HG02840 (cell line): ENCODE measurements at regions not wholly inside any gene's neighbourhood (a gene's known extent, or its start where the extent isn't known, plus 50 kb on each side); places are given as distances from the start of the nearest gene placed in this dataset.
A peak's percentile ranks its signal among the peaks of the same experiment; 100 is the strongest.

Source experiments
- ATAC-seq: cut with Tn5 transposase; IDR thresholded peaks from one replicate; pipeline ENCODE4 v1.9.1; 2021; ENCODE audit warnings: mild to moderate bottlenecking, moderate library complexity, moderate number of reproducible peaks; ENCODE audit not compliant: unreplicated experiment, low FRiP score

- ATAC-seq = no peak
Observed at GRCh38 chr4:155616117-155616516, 50.5 kb upstream of the GUCY1A1 start.

DNA sequence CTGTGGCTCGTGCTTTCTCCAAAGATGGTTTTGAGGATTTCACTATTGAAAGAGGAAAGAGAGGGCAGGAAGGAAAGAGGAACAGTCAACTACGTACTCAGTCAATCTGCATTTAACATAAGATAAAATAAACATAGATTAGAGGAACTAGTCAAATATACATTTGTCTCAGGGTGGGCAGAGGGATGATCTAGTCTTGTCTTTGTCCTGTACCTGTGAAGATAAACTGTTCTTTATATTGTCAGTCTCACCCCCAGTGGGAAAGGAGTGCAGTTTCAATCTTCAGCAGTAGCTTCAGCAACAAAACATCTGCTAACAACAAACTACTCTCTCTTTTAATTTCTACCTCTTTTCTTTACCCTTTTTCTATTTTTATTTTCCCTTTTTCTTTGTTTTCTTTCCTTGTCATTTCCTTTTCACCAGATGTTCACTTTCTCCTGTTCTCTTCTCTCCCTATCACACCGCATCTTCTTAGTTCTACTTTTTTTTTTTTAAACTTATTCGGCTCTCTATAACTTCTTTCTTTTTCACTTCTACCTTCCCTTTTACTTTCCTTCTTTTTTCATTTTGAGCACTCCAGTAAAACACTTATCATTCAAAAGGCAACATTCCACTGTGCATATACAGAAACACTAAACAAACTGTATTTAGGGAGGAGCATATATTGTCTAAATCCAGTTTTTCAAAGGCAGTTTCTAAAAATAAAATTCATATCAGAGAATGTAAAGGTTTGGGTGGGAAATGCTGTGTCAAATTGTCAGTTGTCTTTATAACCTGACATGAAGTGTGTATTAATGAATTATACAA, 51.4 kb upstream of the GUCY1A1 start:
- ATAC-seq = no peak

- ATAC-seq = no peak
Observed at GRCh38 chr4:155614111-155614762, 52.4 kb upstream of the GUCY1A1 start.

DNA sequence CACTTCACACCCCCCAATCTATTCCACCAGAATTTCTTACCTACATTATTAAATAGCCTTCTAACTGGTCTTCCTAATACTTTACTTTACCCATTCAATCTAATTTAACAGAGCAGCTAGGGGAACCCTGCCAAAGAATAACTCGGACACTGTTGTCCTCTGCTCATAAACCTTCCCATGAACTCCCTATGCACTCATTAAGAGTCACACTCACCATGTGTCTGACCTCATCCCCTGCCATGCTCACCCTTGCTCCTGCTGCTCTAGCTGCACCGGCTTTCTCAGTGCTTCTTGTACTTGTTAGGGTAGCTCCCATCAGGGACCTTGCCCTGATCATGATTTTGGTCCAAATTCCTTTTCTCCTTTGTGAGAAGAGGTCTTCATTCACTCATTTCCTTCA, 54.6 kb upstream of the GUCY1A1 start:
- ATAC-seq = no peak

DNA sequence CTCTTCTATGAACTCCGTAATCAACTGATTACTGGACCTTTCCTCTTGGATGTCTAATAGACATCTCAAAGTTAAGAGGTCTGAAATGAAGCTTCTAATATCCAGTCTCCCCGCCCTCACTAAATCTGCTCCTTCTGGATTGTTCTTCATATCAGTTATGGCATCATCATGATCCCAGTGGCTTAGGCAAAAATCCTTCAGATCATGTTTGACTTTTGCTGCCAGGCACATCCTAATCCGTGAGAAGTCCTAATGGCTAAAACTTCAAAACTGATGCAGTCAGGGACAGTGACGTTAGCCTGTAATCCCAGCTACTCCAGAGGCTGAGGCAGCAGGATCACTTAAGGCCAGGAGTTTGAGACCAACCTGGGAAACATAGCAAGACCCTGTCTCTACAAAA, 55.1 kb upstream of the GUCY1A1 start:
- ATAC-seq = no peak

GRCh38 chr4:155610143-155610542, 56.5 kb upstream of the GUCY1A1 start:
- ATAC-seq = no peak

- peak; percentile 78 for ATAC-seq
Observed at GRCh38 chr4:155609455-155610059, 57.1 kb upstream of the GUCY1A1 start.

GRCh38 chr4:155608225-155608885, 58.3 kb upstream of the GUCY1A1 start:
- ATAC-seq = no peak

DNA sequence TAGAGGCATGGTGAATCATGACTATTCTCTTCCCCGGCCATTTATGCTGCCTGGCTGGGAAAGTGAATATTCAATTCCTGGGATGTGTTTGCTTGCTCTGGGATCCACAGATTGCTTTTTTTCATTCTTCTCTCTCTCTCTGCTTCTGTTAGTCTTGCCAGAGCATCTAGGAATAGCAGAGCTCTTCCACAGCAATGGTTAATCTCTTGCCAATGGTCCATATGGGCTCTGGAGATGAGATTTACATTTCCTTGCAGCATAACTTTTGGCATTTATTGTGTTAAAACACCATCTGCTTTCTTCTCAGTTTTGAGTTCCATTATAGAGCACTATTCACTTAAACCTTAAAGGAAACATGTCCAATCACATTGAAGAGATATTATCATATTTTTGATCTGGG, 59.2 kb upstream of the GUCY1A1 start:
- ATAC-seq = no peak

- no peak for ATAC-seq
Observed at GRCh38 chr4:155604718-155605626, 61.7 kb upstream of the GUCY1A1 start.

DNA sequence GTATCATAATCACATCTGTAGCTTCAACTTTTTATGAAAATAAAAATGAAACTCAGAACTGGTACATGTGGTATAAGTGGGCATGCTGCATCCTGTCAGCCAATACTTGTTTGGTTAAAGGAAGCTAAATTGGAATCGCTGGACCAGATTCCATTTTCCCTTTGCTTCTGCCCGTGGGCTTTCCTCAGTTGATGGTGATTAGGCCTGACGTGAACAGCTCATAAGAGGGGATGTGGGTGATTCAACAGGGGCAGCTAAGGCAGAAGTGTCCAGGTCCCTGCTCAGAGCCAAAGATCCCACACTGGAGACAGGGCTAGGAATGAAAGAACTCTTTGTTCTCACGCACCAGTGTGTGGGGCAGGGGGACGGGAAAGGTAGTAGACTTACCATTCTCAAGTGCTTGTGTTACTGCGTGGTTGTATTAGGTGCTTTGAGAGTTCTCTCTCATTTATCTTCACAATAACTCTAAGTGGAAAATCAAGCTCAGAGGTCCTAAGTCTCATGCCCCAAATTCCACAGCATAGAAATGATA, 63.2 kb upstream of the GUCY1A1 start:
- ATAC-seq = no peak

DNA sequence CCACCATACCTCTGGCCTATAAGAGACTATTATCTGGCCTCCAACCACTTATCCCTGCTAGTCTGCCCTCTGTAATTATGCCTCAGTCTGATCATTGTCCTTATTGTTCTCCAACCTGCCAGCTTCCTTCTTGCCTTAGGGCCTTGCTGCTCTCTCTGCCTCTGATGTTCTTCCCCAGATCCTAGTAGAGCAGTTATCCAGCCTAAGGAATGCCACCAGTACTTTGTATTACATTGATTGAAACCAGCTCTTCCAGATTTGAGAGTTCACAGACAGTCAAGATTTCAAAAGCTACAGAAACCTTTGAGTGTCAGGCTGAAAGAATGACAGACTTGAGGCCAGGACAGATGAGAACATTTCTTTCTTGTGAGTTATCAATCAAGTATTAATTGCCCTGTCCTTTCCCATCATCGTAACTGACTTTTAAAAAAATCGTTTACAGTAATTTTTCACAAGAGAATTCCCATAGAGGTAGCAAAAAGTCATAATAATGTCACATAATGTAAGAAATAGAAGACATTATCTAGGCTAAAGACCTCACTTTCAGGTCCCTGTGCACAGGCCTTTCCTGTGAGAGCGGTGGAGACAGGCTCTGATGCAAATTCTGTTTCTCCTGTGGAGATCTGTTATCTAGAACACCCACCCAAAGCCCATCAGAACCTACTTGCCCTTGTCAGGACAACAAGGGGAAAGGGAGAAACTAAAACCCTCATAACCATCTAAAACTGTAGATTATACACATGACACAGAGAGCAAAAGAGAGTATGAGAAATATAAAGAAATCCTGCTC, 64.1 kb upstream of the GUCY1A1 start:
- ATAC-seq = no peak

DNA sequence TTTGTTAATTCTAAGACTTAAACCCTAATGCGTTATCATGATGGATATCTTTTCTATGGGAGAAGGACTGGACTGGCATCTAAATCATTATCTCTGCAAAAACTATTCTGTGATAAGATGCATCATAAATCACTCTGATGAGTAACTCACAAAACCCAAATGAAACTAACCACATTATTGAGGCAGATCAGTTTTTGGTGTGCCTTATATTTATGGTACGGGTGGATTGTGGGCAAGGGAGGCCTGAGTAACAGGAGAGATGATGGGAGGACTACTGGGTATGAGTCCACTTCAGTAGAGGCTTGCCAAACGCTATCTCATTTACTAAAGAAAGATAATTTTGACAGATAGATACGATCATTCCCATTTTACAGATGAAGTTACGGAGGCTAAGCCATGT, 66.4 kb upstream of the GUCY1A1 start:
- no peak for ATAC-seq

DNA sequence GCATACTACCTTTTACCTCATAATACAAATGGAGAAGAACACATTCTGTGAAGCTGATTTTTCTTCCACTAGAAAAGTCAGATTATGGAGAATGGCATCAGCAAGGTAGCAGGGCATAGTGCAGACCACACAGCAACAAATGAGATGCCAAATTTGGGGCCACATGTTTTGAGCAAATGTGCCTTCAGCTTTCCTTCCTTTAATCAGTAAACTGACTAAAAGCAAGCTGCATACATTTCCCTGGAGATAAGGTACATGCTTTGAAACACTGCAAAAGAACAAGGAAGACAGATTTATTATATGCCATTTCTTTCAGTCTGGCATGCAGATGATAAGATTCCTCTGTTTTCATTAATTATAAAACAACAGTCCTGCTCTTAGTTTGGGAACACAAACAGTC, 67.1 kb upstream of the GUCY1A1 start:
- ATAC-seq = no peak

GRCh38 chr4:155599085-155599484, 67.6 kb upstream of the GUCY1A1 start:
- ATAC-seq = no peak

DNA sequence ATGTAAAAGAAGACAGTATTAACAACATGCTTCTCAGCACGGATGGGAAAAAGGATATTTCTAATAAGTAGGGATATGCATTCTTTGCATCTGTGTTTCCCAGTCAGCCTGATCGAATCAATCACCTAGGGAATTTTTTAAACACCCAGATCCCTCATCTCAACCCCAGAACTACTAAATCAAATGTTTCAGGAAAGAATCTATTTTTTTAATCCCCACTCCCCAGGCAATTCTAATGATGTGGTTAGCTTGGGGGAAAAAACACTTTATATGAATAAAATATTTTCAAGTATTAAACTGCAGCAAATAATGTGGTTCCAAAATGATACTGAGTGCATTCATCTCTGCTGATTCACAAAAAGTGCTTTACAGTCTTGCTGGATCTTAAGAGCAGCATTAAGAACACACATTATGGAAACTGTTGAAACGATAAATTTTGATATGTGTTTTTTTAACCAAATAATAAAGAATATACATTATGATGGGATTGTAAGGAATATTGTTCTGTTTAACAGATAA, 68.7 kb upstream of the GUCY1A1 start:
- ATAC-seq = no peak

GRCh38 chr4:155597281-155597680, 69.4 kb upstream of the GUCY1A1 start:
- ATAC-seq = no peak

- no peak for ATAC-seq
Observed at GRCh38 chr4:155593793-155594192, 72.9 kb upstream of the GUCY1A1 start.

DNA sequence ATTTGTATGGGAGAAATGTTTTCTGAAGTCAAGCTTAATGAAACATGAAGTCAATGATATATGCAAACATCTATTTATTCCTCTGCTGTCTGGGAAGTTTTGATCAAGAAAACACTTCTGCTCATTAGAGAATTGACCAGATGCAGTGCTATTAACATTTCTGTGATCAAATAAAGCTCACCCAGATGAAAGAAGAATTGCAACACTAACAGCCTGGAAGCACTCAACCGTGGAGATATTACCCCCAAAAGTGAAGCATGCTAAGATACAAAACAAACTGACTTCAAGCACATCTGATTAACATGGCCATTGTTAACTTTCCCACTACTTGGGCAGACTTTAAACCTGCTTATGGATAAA, 73.7 kb upstream of the GUCY1A1 start:
- no peak for ATAC-seq
